Keratinocyte (primary cell): ENCODE measurements at regions not wholly inside any gene's neighbourhood (a gene's known extent, or its start where the extent isn't known, plus 50 kb on each side); places are given as distances from the start of the nearest gene placed in this dataset.

Experiments
- DNase-seq: peaks from one replicate; pipeline ENCODE4 v3.0.0-alpha.2; 2011; ENCODE audit warnings: low read depth, missing footprints, low spot score
- FAIRE-seq: peaks from 2 replicates; lab custom pipeline; 2011; peaks lifted over from hg19 to GRCh38; lab: Jason Lieb, UNC
- H2AFZ ChIP-seq: 2 replicates; pipeline ENCODE4 v1.6.0; 2012; ENCODE audit warnings: low read length, control low read depth, inconsistent platforms; ENCODE audit not compliant: control insufficient read depth
- H3K27ac ChIP-seq: 2 replicates; pipeline ENCODE4 v1.5.1; 2011; ENCODE audit warnings: low read length; ENCODE audit not compliant: control insufficient read depth, insufficient read depth
- H3K27me3 ChIP-seq: 3 replicates; pipeline ENCODE4 v1.6.0; 2011; ENCODE audit warnings: low read length; ENCODE audit not compliant: control insufficient read depth, insufficient read depth; ENCODE audit errors: extremely low read depth
- H3K36me3 ChIP-seq, 2 experiments: 2 replicates in 1 of 2; 3 replicates in 1 of 2; pipeline ENCODE4 v1.5.1; 2011; ENCODE audit warnings: low read length in 2 of 2, mild to moderate bottlenecking in 1 of 2; ENCODE audit not compliant: control insufficient read depth in 2 of 2, insufficient read depth in 2 of 2; ENCODE audit errors: extremely low read depth in 1 of 2
- H3K4me1 ChIP-seq: 3 replicates; pipeline ENCODE4 v1.5.1; 2011; ENCODE audit warnings: low read length; ENCODE audit not compliant: control insufficient read depth, insufficient read depth; ENCODE audit errors: extremely low read depth
- H3K4me2 ChIP-seq: 3 replicates; pipeline ENCODE4 v1.6.0; 2011; ENCODE audit warnings: low read depth, low read length; ENCODE audit not compliant: control insufficient read depth, insufficient read depth; ENCODE audit errors: extremely low read depth
- H3K4me3 ChIP-seq, 3 experiments: fragments of 200-600 bp in 1 of 3; sonication (generic) in 1 of 3; 2 replicates in 2 of 3; 3 replicates in 1 of 3; pipeline ENCODE4 v1.5.1; 2011 to 2016; ENCODE audit warnings: low read length in 3 of 3, mild to moderate bottlenecking in 3 of 3, control low read depth in 2 of 3, inconsistent platforms in 1 of 3, low read depth in 1 of 3, mixed read lengths in 1 of 3, mixed run types in 1 of 3, moderate library complexity in 1 of 3; ENCODE audit not compliant: control insufficient read depth in 2 of 3, insufficient read depth in 2 of 3; ENCODE audit errors: extremely low read depth in 1 of 3
- H3K79me2 ChIP-seq: 2 replicates; pipeline ENCODE4 v1.6.0; 2012; ENCODE audit warnings: low read length; ENCODE audit not compliant: control insufficient read depth, insufficient read depth
- H3K9ac ChIP-seq: 3 replicates; pipeline ENCODE4 v1.6.0; 2011; ENCODE audit warnings: low read length; ENCODE audit not compliant: control insufficient read depth, insufficient read depth; ENCODE audit errors: extremely low read depth
- H3K9me1 ChIP-seq: 3 replicates; pipeline ENCODE4 v1.6.0; 2011; ENCODE audit warnings: low read length; ENCODE audit not compliant: control insufficient read depth, insufficient read depth; ENCODE audit errors: extremely low read depth
- H3K9me3 ChIP-seq: 2 replicates; pipeline ENCODE4 v1.5.1; 2012; ENCODE audit warnings: low read depth, low read length; ENCODE audit not compliant: control insufficient read depth
- H4K20me1 ChIP-seq: 3 replicates; pipeline ENCODE4 v1.6.0; 2011; ENCODE audit warnings: low read length; ENCODE audit not compliant: control insufficient read depth, insufficient read depth; ENCODE audit errors: extremely low read depth
- CTCF ChIP-seq, 3 experiments: IDR thresholded peaks in 1 of 3; conservative IDR thresholded peaks in 1 of 3; optimal IDR thresholded peaks in 1 of 3; 2 replicates in 2 of 3; 3 replicates in 1 of 3; pipeline versions ENCODE3 to v1.5.1; 2011; ENCODE audit warnings: low read length in 3 of 3, mild to moderate bottlenecking in 3 of 3, moderate library complexity in 2 of 3, control low read depth in 1 of 3, inconsistent platforms in 1 of 3; ENCODE audit not compliant: insufficient read depth in 2 of 3; ENCODE audit errors: extremely low read depth in 1 of 3
- EZH2 ChIP-seq: IDR thresholded peaks from one replicate; pipeline ENCODE4 v1.6.1; 2012; ENCODE audit warnings: inconsistent platforms, mild to moderate bottlenecking, low read length, moderate library complexity
- dilution Hi-C: fragments of 300-500 bp; cut with MboI; formaldehyde crosslinking; loops from one replicate; pipeline ENCODE4 v1.7.0; 2020; ENCODE audit warnings: low sequenced_read_pairs; ENCODE audit not compliant: extremely low pct_ligation_motif_present

- dilution Hi-C loops: no loop called here
- H3K4me1 ChIP-seq: peaks cover 8% of the 10 kb centered on the region
- no peaks in the 10 kb centered on the region for H4K20me1 ChIP-seq
- H3K9me1 ChIP-seq: no peaks in the 10 kb centered on the region
- TF ChIP-seq CTCF (optimal IDR thresholded peaks at IDR 0.05 in 1 of 3, IDR thresholded peaks at IDR 0.05 in 1 of 3, conservative IDR thresholded peaks at IDR 0.05 in 1 of 3; ENCODE audit: extremely low read depth in 1 of 3, insufficient read depth in 2 of 3, low read length in 3 of 3): no peak
- TF ChIP-seq EZH2: no peak
- no peaks in the 10 kb centered on the region for H3K9me3 ChIP-seq
- H3K4me2 ChIP-seq: no peak overlapping the region
- no peaks in the 10 kb centered on the region for H3K79me2 ChIP-seq
- no peak overlapping the region for H3K9ac ChIP-seq
- no peak overlapping the region for H2AFZ ChIP-seq
- H3K27ac ChIP-seq: no peak overlapping the region
- FAIRE-seq (no peak), DNase-seq (no peak)
- H3K27me3 ChIP-seq: no peaks in the 10 kb centered on the region
- no peak overlapping the region for H3K4me3 ChIP-seq
- H3K36me3 ChIP-seq: no peaks in the 10 kb centered on the region
Measured at GRCh38 chr5:175329976-175330375, 114.0 kb downstream of the DRD1 start.

- dilution Hi-C loops: no loop called here
- DNase-seq: no peak
- no peaks in the 10 kb centered on the region for H3K36me3 ChIP-seq
Measured at GRCh38 chr5:175328687-175329086, 115.3 kb downstream of the DRD1 start.

More at GRCh38 chr5:175328687-175329086, 115.3 kb downstream of the DRD1 start:
- no peaks in the 10 kb centered on the region for H4K20me1 ChIP-seq
- no peak overlapping the region for H3K27ac ChIP-seq
- FAIRE-seq: no peak
- H3K79me2 ChIP-seq: no peaks in the 10 kb centered on the region
- no peak overlapping the region for H3K4me3 ChIP-seq
- no peaks in the 10 kb centered on the region for H3K27me3 ChIP-seq
- H3K9ac ChIP-seq: no peak overlapping the region
- no peaks in the 10 kb centered on the region for H3K9me3 ChIP-seq
- H3K9me1 ChIP-seq: no peaks in the 10 kb centered on the region
- no peak overlapping the region for H3K4me2 ChIP-seq
- no peak for TF ChIP-seq CTCF (optimal IDR thresholded peaks at IDR 0.05 in 1 of 3, IDR thresholded peaks at IDR 0.05 in 1 of 3, conservative IDR thresholded peaks at IDR 0.05 in 1 of 3; ENCODE audit: extremely low read depth in 1 of 3, insufficient read depth in 2 of 3, low read length in 3 of 3)
- no peak for TF ChIP-seq EZH2
- no peak overlapping the region for H2AFZ ChIP-seq
- peaks cover 8% of the 10 kb centered on the region for H3K4me1 ChIP-seq
